Non-pigmented ciliary epithelial cell (primary cell): ENCODE measurements at regions not wholly inside any gene's neighbourhood (a gene's known extent, or its start where the extent isn't known, plus 50 kb on each side); places are given as distances from the start of the nearest gene placed in this dataset.

Source experiments
- DNase-seq: peaks from one replicate; pipeline ENCODE4 v3.0.0-alpha.2; 2010; ENCODE audit warnings: low read depth

DNA sequence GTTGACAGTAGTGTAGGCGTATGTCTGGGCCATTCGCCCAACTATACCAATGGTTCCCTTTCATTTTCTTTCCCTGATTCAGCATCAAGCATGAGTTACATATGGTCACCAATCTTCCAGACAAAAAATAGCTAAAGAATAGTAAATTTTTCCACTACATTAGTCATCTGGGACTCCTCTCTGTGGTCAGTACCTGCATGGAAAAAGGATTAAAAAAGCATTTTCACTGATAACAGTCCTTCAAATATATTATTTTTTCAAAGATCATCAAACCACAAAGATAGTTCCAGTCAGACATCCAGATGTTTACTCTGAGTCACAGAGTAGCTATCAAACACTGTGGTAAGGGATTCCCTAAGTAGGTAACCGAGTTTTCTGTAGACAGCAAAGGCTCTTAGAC lies 302.6 kb upstream of the SEMA3D start:
- peak; percentile 89 for DNase-seq

DNA sequence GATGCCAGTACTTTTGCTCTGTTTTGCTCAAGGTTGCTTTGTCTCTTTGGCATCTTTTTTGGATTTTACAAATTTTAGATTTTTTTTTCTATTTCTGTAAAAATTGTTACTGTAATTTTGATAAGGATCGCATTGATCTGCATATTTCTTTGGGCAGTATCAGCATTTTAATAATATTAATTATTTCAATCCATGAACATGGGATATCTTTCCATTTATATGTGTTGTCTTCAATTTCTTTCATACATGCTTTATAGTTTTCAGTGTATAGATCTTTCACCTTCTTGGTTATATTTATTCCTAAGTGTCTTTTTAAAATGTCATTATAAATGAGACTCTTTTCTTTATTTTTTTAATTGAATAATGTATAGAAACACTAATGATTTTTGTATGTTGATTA lies 301.6 kb upstream of the SEMA3D start:
- DNase-seq, result no peak

DNA sequence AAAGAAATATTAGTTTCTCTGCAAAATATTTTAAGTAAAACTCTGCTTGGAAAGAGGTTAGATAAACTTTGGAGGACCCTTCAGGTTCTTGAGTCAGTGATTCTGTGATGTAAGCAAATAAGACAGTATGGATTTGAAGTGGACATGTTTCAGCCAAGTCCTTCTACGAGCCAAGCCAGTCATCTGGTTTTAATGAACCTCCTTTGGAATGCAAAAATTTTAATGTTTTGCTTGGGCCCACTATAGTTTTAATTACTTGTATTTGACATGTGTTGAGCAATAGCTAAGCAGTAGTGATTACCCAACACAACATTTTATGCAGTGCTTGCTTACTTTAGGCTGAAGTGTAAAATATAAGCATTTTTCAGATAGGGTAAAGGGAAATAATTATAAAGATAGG lies 296.3 kb upstream of the SEMA3D start:
- DNase-seq, result peak; percentile 38

DNA sequence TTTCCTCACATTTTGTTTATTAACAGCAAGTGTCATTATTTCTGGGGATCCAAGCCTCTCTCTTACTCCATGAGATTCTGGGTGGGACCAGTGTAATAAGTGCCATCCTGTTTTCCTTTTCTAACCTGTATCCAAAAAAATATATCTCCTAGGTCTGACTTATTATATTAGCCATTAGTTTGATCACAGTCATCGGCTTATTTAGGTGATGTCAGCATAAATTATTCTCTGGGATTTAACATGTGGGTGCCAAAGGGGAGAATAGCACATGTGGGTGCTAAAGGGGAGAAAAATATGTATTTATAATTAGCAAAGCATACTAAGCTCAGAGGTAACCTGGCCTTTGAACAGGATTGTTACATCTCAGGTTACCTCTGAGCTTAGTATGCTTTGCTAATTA lies 293.8 kb upstream of the SEMA3D start:
- no peak for DNase-seq

DNA sequence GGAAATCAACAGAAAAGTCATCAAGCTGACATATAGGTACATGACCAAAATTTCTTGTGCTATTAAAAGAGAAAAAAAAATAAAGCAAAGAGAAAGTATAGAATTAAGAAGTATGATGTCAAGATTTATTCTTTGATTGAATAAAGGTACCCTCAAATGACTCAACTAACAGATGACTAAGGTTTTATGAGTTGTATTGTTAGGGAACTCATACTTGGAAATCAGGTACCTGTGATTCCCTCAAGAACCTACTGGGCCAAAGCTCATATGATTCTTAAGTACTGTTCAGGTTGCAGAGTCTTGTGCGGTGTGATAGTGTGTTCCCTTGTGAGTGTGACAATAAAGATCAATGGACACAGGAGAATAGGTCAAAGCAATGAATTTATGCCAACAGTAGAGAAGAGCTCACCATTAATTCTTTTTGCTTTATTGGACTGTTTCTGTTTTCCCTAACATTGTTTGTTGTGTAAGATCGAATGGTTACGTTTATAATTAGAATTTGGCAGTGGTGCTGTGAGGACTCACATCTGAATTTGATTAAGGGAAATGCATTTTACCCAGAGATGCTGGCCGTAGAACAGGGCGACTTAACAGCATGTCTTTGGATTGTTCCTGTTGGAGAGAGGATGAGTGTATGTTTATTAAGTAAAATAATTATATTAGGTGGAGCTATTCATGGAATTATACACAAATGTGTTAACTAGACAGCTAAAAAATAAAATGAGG lies 293.2 kb upstream of the SEMA3D start:
- no peak for DNase-seq

DNA sequence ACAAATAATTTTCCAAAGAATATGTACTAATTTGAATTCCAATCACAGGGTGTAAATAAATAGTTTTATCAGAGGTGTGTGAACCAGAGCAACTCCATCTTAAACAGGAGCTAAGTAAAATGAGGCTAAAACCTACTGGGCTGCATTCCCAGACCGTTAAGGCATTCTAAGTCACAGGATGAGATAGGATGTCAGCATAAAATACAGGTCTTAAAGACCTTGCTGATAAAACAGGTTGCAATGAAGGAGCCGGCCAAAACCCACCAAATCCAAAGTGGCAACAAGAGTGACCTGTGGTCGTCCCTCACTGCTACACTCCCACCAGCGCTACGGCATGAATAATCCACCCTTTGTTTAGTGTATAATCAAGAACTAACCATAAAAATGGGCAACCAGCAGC lies 291.7 kb upstream of the SEMA3D start:
- no peak for DNase-seq

- DNase-seq, result no peak
Observed at GRCh38 chr7:85475476-85475875, 288.6 kb upstream of the SEMA3D start.

GRCh38 chr7:85475071-85475470 lies 288.2 kb upstream of the SEMA3D start:
- no peak for DNase-seq

DNA sequence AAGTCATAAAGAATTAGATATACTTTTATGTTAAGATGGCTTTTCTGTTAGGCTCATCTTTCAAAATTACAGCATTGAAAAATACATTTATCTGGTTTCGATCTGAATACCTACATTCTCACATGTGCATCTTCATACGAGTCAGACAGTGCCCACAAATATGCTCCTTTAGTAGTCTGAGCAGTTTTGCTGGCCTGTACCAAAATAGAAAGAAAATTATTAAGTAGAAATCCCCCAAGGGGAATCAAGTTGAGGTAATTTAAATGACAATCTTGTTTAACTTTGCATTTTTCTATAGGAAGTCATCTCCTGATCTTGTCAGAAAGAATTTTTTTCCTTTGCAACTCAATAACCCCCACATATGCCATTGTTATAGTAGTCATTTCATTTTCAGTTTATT lies 287.4 kb upstream of the SEMA3D start:
- DNase-seq, result peak; percentile 42

GRCh38 chr7:85471740-85472139 lies 284.9 kb upstream of the SEMA3D start:
- DNase-seq, result peak; percentile 54

GRCh38 chr7:85471307-85471706 lies 284.5 kb upstream of the SEMA3D start:
- no peak for DNase-seq

- no peak for DNase-seq
Observed at GRCh38 chr7:85469446-85470010, 282.7 kb upstream of the SEMA3D start.

DNA sequence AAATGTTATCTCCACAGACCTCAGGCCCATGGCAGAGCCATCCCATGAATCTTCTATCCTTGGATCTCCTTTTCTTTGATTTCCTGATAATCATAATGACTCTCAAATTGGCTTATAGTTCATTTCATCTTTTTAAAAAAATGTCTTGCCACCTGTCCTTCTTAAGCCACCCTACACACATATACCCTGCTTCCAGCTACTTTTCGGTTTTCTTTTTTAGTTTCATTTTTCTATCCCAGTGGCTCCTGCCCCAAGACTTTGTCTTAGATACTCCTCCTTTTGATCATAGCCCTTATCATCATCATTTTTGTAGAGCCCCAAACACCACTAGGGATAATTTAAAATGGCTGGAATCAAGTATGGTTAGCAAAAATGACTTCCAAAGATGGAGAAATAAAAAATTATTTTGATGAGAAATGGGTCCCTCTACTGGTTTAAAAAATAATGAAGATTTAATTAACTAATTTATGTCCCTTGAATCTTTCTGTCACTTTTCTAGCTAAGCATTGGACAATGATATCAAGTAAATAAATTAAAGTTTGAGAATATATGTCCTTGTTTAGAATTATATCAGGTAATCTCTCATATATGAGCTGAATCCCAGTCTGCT lies 277.3 kb upstream of the SEMA3D start:
- DNase-seq, result no peak

GRCh38 chr7:85462671-85463070 lies 275.8 kb upstream of the SEMA3D start:
- no peak for DNase-seq

DNA sequence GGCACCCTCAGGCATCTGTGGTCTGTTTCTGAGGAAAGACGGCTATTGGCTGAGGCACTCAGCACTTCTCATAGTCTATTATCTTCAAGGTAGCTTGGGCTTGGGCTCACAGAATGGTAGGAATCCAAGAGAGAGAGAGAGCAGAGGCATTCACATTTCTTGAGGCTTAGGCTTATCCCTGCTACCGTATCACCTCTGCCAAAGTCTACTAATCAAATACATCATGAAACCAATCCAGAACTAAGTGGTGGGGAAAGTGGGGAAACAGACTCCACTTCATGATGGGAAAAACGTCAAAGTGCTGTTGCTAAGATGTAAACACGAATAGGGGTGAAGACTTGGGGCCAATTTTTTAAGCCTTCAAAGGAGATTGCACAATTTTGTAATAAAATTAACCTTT lies 271.1 kb upstream of the SEMA3D start:
- no peak for DNase-seq

- no peak for DNase-seq
Observed at GRCh38 chr7:85456254-85456653, 269.4 kb upstream of the SEMA3D start.

DNA sequence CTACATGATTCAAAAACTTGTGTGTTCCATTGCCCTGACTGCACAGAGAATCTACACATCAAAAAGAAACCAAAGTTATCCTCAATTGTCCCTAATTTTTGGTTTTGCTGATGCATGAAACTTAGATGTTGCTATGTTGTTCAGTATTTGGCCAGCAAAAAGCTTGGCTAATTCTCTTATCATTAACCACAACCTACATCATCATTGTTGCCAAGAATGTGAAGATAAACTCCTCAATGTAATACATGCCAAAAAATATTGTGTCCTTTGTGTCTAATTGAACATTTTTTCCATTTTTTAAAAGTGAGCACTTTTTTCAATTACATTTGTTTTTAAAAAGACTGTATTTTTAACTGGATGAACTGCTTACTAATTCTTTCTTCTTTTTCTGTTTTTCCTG lies 268.0 kb upstream of the SEMA3D start:
- DNase-seq, result no peak

DNA sequence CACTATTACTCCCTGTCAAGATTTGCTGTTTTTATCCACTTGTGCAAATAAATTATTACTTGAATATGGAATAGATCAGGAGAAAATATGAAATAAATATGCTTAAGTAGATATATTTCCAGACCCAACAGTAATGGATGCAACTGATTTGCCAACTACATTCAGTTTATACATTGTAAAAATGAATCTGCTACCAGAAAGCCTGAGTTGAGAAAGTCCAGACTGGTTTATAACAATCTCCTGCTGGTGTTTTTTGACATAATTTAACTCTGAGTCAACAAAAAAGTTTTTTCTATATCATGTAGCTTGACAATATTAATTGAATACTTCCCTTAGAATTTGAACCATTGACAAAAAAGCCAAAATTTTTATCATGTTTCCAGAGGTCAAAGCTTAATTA lies 265.8 kb upstream of the SEMA3D start:
- DNase-seq, result no peak

DNA sequence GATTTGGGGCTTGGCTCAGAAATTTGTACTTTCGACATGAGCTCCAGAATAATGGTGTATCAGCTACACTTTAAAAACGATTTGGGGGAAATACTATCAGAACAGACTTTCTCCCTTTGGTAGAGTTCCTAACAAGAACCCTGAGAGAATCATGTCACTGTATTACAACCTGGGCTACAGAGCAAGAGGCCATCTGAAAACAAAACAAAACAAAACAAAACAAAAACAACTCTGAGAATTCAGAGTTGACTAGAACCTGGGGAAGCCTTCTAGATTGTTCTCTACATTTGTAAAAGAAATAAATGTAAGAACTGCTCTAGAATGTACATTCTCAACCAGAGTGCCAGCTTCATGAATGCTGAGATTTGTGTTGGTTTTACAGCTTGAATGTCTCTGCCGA lies 262.6 kb upstream of the SEMA3D start:
- DNase-seq, result no peak

DNA sequence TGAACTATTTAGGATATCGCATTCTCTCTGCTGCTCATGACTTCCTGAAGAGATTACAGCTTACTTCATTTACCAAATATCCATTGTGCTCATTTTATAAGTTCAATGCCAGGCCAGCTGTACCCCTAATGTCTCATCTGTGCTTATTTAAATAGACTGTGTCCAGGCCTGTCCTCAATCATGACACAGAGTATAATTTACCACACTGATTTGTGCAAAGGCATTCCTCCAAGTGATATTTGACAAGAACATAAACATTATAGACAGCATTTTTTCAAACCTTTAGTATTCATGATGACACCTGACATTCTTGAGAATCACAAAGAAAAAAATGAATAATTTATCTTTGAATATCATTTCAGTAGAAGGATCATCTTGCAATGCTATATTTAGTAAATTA lies 260.1 kb upstream of the SEMA3D start:
- DNase-seq, result no peak

- no peak for DNase-seq
Observed at GRCh38 chr7:85426487-85426960, 239.7 kb upstream of the SEMA3D start.

GRCh38 chr7:85424298-85424697 lies 237.4 kb upstream of the SEMA3D start:
- DNase-seq, result no peak

DNA sequence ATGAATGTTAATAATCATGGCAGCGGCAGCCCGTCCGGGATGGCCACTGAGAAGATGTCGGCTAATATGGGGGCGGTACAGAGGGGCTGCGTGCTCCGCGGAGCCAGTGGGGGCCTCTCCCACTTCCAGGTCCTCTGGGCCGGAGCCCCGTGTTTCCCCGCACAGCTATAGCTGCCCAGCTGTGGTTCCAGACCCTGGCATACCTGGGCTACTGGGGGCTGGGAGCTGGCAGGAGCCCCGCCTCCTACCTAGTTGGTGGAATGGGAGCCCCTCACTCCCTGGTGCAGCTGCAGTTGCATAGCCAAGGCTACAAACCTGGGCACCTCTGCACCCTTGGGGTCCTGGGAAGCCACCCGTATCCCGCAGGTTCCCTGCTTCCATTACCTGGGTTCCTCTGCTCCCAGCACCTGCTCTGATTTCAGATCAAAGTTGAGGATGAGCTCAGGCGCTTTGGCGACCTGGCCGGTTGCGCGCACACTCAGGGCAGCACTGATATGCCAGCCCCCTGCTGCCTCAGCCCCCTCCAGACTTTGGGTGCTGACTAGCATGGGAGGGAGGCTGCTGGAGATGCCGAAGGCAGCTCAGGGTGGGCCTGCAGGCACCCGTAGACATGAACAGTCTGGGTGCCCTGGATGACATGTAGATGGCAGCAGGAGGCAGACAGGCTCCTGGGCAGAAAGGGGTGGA lies 236.5 kb upstream of the SEMA3D start:
- DNase-seq, result no peak
